Coronary artery (tissue), 2 donors: ENCODE measurements at regions not wholly inside any gene's neighbourhood (a gene's known extent, or its start where the extent isn't known, plus 50 kb on each side); places are given as distances from the start of the nearest gene placed in this dataset.

Experiments
- DNase-seq: peaks from one replicate; pipeline ENCODE4 v3.0.0-alpha.2; 2017; ENCODE audit warnings: low spot score
- H3K27ac ChIP-seq, 2 donors: fragments of 200-600 bp; sonication (generic); one replicate each; pipeline ENCODE4 v1.5.1; 2016 to 2019
- H3K4me3 ChIP-seq: fragments of 200-600 bp; sonication (generic); 2 replicates; pipeline ENCODE4 v1.5.1; 2016; ENCODE audit warnings: mild to moderate bottlenecking, moderate library complexity
- CTCF ChIP-seq: fragments of 200-600 bp; sonication (generic); IDR thresholded peaks from one replicate; pipeline ENCODE4 v1.5.1; 2019; ENCODE audit warnings: antibody characterized with exemption

GRCh38 chr14:66129224-66129623 is 356.9 kb upstream of the CCDC196 start:
- no peak overlapping the region for H3K4me3 ChIP-seq
- DNase-seq = no peak
- no peak for TF ChIP-seq CTCF
- H3K27ac ChIP-seq = no peak overlapping the region

DNA sequence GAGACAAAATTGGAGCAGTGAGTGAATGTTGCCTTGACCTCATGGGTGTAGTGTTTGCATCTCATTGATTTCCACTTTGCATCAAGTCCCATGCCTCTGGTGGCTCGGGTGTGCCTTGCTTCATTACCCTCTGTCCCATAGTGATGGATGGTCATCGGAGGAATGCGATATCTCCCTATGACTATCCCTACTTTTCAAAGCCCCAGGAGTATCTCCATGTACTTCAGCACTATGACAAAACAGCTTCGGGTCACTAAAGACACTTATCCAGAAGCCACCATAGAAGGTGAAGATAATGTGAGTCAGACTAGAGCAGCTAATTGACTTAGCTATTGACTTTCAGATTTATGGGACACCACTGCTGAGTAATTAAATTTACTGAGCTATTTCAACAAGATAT is 355.1 kb upstream of the CCDC196 start:
- Histone ChIP-seq H3K27ac (no peak overlapping the region), H3K4me3 (no peak overlapping the region)
- no peak for DNase-seq
- no peak for TF ChIP-seq CTCF

- H3K4me3 ChIP-seq = no peak overlapping the region
- no peak for TF ChIP-seq CTCF
- DNase-seq = no peak
- H3K27ac ChIP-seq = no peak overlapping the region
Measured at GRCh38 chr14:66133666-66134065, 352.5 kb upstream of the CCDC196 start.

- TF ChIP-seq CTCF = no peak
- no peak overlapping the region for H3K4me3 ChIP-seq
- no peak overlapping the region for H3K27ac ChIP-seq
- DNase-seq = no peak
Measured at GRCh38 chr14:66135831-66136230, 350.3 kb upstream of the CCDC196 start.

- Histone ChIP-seq H3K27ac (no peak overlapping the region), H3K4me3 (no peak overlapping the region)
- no peak for DNase-seq
- TF ChIP-seq CTCF = no peak
Measured at GRCh38 chr14:66137081-66137480, 349.1 kb upstream of the CCDC196 start.

- TF ChIP-seq CTCF = no peak
- Histone ChIP-seq H3K27ac (no peak overlapping the region), H3K4me3 (no peak overlapping the region)
- DNase-seq = no peak
Measured at GRCh38 chr14:66139432-66139831, 346.7 kb upstream of the CCDC196 start.

DNA sequence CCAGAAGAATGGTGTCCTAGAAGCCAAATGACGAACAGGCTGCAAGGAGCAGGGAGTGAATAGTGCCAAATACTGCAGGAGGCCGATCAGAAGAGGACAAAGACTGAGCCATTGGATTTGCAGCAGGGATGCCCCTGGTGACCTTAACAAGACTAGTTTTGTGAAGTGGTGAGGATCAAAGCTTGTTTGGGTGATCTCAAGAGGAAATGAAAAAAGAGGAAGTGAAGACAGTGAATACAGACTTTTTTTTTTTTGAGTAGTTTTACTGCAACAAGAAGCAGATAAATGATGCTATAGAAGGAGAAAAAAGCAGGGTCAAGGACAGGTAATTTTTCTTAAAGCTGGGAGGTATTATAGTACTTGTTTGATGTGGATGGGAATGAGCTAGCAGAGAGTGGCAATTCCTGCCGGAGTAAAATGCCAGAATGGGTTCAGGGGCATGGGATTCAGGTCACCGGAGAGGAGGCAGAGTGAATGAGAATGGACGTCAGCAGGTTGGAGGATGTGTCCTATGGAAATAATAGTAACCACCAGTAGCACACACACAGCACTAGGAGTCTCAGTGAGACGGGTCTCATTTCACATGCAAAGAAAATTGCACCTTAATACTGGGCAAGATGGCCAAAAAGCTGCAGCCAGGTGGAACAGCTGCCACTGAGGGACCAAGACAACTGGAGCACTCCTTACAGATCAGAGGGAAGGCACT is 345.8 kb upstream of the CCDC196 start:
- no peak for TF ChIP-seq CTCF
- no peak for DNase-seq
- Histone ChIP-seq H3K4me3 (no peak overlapping the region), H3K27ac (no peak overlapping the region)
